SJSA1 (cell line): ENCODE measurements at regions not wholly inside any gene's neighbourhood (a gene's known extent, or its start where the extent isn't known, plus 50 kb on each side); places are given as distances from the start of the nearest gene placed in this dataset.

Experiments used
- DNase-seq, 2 experiments: peaks; one replicate each; pipeline ENCODE4 v3.0.0-alpha.2; 2015 to 2020; ENCODE audit warnings: low spot score in 2 of 2, low read depth in 1 of 2
- H3K27ac ChIP-seq: fragments of 250-450 bp; sonication (Bioruptor Pico); 2 replicates; pipeline ENCODE4 v1.5.1; 2020; ENCODE audit warnings: mild to moderate bottlenecking, moderate library complexity
- H3K27me3 ChIP-seq: fragments of 250-450 bp; sonication (Bioruptor Pico); replicated peaks from 2 replicates; pipeline ENCODE4 v1.5.1; 2020; ENCODE audit warnings: mild to moderate bottlenecking, moderate library complexity
- H3K36me3 ChIP-seq: fragments of 250-450 bp; sonication (Bioruptor Pico); 2 replicates; pipeline ENCODE4 v1.5.1; 2020; ENCODE audit warnings: mild to moderate bottlenecking
- H3K4me1 ChIP-seq: fragments of 250-450 bp; sonication (Bioruptor Pico); replicated peaks from 2 replicates; pipeline ENCODE4 v1.6.1; 2021; ENCODE audit warnings: mild to moderate bottlenecking
- H3K4me3 ChIP-seq: fragments of 250-450 bp; sonication (Bioruptor Pico); 2 replicates; pipeline ENCODE4 v1.5.1; 2020; ENCODE audit warnings: mild to moderate bottlenecking
- H3K9me3 ChIP-seq: fragments of 250-450 bp; sonication (Bioruptor Pico); replicated peaks from 2 replicates; pipeline ENCODE4 v1.5.1; 2020; ENCODE audit warnings: mild to moderate bottlenecking

DNA sequence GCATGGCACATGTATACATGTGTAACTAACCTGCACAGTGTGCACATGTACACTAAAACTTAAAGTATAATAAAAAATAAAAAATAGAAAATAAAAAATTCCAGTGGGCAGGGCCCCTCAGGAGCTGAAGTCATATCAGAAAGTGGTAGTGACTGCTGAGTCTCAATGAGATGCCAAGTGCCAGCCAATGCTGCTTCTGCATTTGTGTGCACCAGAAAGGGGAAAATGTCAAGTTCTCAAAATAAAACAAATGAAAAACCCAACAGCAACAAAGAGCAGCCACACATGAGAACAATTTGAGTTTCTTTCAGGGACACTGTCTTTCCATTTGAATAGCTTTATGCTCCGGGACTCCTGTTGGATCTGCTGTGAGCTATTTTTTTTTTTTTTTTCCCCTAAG, 117.2 kb upstream of the CCDC112 start:
- H3K9me3 ChIP-seq, result no peaks in the 10 kb centered on the region
- no peak overlapping the region for H3K27ac ChIP-seq
- H3K4me3 ChIP-seq, result no peak overlapping the region
- H3K36me3 ChIP-seq, result no peaks in the 10 kb centered on the region
- peaks cover 35% of the 10 kb centered on the region for H3K4me1 ChIP-seq
- no peak for DNase-seq
- H3K27me3 ChIP-seq, result no peaks in the 10 kb centered on the region

DNA sequence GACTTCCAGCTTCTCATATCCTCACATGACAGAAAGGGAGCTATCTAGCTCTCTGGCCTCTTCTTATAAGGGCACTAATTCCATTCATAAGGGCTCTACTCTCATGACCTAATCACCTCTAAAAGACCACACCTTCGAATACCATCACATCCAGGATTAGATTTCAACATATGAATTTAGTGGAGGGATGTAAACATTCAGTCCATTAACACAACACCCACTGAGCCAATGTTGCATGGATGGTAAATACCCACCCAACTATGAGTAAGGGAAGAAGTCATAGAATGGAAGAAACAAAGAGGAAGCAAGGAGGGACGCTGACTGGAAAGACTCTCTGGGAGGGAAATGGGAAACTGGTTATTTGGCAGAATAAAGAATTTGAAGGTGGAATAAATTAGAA, 112.6 kb upstream of the CCDC112 start:
- Histone ChIP-seq H3K27ac (no peak overlapping the region), H3K9me3 (no peaks in the 10 kb centered on the region), H3K4me1 (peaks cover 1% of the 10 kb centered on the region), H3K36me3 (no peaks in the 10 kb centered on the region), H3K4me3 (no peak overlapping the region), H3K27me3 (no peaks in the 10 kb centered on the region)
- no peak for DNase-seq

DNA sequence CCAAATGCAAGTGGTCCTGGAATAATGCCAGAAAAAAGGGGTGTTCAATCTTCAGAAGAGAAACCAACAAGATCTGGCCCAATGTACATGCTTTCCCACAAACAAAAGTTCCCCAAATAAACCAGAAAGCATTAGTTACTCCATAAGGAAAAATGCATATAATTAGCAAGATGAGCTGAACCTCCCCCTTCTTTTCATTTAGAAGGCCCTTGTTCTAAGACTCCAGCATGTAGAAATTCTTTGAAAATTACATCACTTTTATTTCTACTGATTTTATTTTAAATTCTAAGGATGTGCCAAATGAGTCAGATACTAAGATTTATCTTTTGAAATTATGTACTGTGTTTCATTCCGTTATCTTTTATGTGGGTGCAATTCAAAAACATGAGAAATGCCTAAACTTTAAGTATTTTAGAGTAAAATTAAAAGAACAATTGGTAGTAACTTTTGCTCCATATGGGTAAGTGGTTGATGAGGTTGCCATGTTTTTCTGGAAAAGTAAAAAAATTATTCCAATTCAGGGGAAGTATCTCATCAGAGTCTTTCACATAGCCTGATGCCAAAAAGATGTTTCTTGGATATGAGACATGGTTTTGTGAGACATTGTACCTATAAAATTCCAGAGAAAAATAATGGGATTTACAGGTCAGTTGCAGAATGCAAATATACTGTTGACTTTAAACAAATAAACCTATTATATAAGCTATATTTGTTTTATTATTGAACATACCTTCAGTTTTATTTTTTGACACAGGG, 106.5 kb upstream of the CCDC112 start:
- no peak for DNase-seq
- H3K4me3 ChIP-seq, result no peak overlapping the region
- H3K36me3 ChIP-seq, result no peaks in the 10 kb centered on the region
- H3K9me3 ChIP-seq, result no peaks in the 10 kb centered on the region; the same call in 1 of the 2 replicates
- H3K27ac ChIP-seq, result no peak overlapping the region
- H3K4me1 ChIP-seq, result peaks cover 23% of the 10 kb centered on the region
- no peaks in the 10 kb centered on the region for H3K27me3 ChIP-seq

DNA sequence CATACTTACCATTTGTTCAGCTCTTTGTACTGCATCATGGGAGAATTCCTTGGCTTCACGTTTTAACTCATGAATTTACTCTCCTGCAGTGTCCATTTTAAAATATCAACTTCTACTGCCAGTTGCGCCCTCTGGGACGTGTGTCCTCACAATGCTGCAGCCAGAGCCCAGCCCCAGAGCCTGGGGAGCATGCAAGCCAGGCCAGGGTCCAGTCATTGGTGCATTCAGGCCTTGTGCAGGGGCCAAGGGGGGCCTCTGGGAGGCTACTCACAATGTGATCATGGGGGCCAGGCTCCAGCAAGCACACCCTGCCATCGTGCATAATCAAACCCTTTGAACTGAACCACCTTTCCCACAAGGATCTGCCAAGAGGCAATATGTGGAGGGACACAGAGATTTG, 105.6 kb upstream of the CCDC112 start:
- no peaks in the 10 kb centered on the region; the same call in 1 of the 2 replicates for H3K9me3 ChIP-seq
- no peak for DNase-seq
- H3K4me1 ChIP-seq, result peaks cover 26% of the 10 kb centered on the region
- H3K4me3 ChIP-seq, result no peak overlapping the region
- no peaks in the 10 kb centered on the region for H3K36me3 ChIP-seq
- H3K27me3 ChIP-seq, result no peaks in the 10 kb centered on the region
- no peak overlapping the region for H3K27ac ChIP-seq

DNA sequence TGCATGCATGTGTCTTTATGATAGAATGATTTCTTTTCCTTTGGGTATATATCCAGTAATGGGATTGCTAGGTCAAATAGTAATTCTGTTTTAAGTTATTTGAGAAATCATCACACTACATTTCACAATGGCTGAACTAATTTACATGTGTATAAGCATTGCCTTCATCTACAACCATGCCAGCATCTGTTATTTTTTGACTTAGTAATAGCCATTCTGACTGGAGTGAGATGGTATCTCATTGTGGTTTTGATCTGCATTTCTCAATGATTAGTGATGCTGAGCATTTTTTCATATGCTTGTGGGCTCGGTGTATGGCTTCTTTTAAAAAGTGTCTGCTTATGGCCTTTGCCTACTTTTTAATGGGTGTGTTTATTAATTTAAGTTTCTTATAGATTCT, 102.3 kb upstream of the CCDC112 start:
- Histone ChIP-seq H3K9me3 (no peaks in the 10 kb centered on the region; the same call in 1 of the 2 replicates), H3K4me3 (no peak overlapping the region), H3K4me1 (peaks cover 28% of the 10 kb centered on the region), H3K36me3 (no peaks in the 10 kb centered on the region), H3K27ac (no peak overlapping the region), H3K27me3 (no peaks in the 10 kb centered on the region)
- DNase-seq, result peak in 1 of 2 experiments; percentile 57

DNA sequence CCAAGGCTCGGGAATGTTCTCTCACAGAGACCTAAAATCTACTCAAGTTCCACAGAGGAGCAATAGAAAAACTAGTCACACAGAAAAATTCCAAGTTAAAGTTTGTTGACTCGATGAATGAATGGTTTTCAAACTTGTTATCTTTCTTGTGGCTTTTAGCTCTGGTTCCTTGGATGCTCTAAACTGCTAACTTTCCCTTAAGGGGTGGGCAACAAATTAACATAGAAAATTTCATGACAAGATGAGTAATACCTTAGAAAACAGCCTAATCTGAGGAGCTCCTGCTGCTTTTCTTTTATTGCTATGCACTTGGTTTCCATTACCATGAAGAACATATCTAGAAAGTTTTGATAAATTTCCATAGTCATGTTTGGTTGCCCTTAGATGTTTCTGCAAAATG, 100.2 kb upstream of the CCDC112 start:
- H3K4me1 ChIP-seq, result peaks cover 17% of the 10 kb centered on the region
- no peaks in the 10 kb centered on the region for H3K36me3 ChIP-seq
- no peaks in the 10 kb centered on the region for H3K27me3 ChIP-seq
- no peak overlapping the region for H3K4me3 ChIP-seq
- no peaks in the 10 kb centered on the region for H3K9me3 ChIP-seq
- H3K27ac ChIP-seq, result no peak overlapping the region
- DNase-seq, result peak in 1 of 2 experiments; percentile 42

DNA sequence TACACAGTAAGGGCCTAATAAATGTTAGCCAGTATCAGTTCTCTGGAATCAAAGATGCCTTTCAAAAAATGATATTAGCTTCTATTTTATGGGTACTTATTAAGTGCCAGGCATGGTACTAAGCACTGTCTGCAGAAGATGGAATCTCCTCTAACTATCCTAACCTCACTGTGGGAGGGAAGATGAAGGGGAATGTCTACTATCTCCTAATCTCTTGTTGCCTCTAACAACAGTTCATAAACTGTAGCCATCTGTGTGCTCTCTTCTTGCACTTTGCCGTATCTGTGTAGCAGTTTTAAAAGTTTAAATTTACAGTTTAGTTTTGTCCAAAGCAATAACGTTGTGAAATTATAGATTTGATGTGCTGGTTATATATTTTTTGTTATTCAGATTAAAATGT, 99.6 kb upstream of the CCDC112 start:
- no peak overlapping the region for H3K4me3 ChIP-seq
- peaks cover 17% of the 10 kb centered on the region for H3K4me1 ChIP-seq
- H3K36me3 ChIP-seq, result no peaks in the 10 kb centered on the region
- H3K27me3 ChIP-seq, result no peaks in the 10 kb centered on the region
- H3K9me3 ChIP-seq, result no peaks in the 10 kb centered on the region
- DNase-seq, result no peak
- H3K27ac ChIP-seq, result no peak overlapping the region

DNA sequence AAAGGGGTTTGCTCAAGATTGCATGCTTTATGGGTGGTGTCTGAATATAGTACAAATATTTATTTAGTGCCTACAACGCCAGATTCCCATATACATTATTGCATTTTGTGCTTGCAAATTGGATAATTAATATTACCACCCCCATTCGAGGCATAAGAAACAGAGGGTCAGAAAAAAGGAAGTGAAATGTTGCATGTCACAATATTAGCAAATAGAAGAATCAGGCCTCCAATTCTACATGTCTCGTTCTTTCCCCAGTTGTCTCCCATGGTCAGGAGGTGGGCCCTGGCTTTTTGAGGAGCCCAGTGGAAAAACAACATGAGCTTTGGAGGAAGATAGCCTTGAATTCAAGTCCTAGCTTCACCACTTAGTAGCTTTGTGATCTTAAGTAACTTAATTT, 98.1 kb upstream of the CCDC112 start:
- Histone ChIP-seq H3K9me3 (no peaks in the 10 kb centered on the region), H3K27me3 (no peaks in the 10 kb centered on the region), H3K27ac (no peak overlapping the region), H3K36me3 (no peaks in the 10 kb centered on the region), H3K4me1 (peaks cover 17% of the 10 kb centered on the region), H3K4me3 (no peak overlapping the region)
- DNase-seq, result no peak

DNA sequence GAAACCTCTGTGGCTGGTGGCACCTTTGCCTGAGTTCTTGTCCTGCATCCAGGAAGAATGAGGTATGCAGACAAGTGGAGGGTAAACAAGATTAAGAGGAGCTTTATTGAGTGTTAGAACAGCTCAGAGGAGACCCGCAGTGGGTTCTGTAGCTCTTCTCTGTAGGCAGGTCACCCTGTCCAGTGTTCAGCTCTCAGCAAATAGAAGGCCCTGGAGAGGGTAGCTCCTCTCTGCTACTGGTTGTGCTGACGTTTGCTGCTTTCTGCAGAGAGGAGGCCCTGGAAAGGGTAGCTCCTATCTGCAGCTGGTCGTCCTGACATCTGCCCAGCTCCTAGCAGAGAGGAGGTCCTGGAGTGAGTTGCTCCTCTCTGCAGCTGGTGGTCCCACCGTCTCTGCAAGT, 96.8 kb upstream of the CCDC112 start:
- DNase-seq, result no peak

DNA sequence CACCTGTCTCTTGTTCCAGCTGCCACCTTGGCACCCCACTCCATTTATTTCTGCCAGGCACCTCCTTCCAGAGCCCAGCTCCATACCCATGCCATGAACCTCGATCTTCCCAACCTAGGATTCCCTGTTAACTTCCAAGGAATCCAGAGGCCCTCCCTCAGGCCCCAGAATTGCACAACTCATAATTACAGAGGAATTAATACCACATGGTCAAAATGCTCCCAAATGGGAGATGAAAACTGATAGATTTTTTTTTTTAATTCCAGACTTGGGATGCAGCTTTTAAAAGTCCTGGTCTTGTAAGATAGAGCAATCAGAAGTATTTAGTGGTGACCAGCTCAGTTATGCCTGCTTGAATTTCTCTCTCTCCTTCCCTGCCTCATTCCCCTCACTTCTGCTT, 96.2 kb upstream of the CCDC112 start:
- H3K36me3 ChIP-seq, result no peaks in the 10 kb centered on the region
- H3K27ac ChIP-seq, result no peak overlapping the region
- H3K27me3 ChIP-seq, result no peaks in the 10 kb centered on the region
- no peak for DNase-seq
- no peak overlapping the region for H3K4me3 ChIP-seq
- 0 out of 2 replicates have a peak, but pooled peaks cover 5% of the 10 kb centered on the region for H3K4me1 ChIP-seq
- no peaks in the 10 kb centered on the region for H3K9me3 ChIP-seq

More for the DNA sequence above, 96.8 kb upstream of the CCDC112 start:
- Histone ChIP-seq H3K27me3 (no peaks in the 10 kb centered on the region), H3K4me3 (no peak overlapping the region), H3K27ac (no peak overlapping the region), H3K4me1 (peaks cover 7% of the 10 kb centered on the region), H3K9me3 (no peaks in the 10 kb centered on the region), H3K36me3 (no peaks in the 10 kb centered on the region)

DNA sequence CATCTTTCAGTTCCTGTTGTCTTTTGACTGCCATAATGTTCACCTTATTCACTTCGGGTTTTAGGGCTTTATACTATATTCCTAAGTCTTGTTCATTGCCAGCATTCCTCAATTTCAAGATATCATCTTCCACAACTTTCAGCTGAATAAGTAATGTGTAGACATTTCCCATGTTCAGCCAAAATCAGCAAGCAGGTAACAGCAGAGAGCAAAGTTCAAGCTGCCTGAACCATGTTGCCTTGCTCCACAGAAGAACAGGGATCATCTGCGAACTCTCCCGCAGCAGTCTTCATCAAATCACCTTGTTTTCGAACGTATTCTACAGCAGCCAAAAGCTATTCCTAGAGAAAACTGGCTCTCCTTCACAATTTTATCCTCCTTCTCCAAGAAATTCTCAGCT, 95.3 kb upstream of the CCDC112 start:
- Histone ChIP-seq H3K27me3 (no peaks in the 10 kb centered on the region), H3K9me3 (no peaks in the 10 kb centered on the region), H3K36me3 (no peaks in the 10 kb centered on the region), H3K4me1 (no peaks in the 10 kb centered on the region), H3K4me3 (no peak overlapping the region), H3K27ac (no peak overlapping the region)
- no peak for DNase-seq

DNA sequence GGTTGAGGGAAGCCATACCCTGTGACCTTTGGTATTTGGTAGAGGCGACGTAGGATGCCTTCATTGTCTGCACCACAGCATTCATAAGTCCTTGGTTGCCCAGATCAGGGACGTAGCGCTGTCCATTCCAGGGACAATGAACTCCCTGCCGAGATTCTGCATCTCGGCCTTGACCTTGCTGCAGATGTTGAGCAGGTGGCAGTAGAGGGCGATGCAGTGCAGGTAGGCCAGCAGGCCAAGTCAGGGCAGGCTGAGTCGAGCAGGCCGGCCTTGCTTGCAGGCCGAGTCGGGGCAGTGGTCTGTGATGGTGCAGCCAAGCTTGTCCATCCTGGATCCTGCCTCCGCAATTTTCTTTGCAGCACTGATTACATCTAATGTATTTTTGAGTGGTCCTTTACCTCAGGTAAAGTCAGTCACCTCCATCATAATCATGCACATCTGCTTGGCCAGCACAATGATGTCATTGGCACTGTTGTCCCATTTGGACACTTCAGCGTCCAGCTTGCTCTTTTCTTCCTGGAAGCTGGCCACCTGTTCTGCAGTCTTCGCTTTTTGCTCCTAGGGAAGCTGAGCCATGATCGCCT, 93.4 kb upstream of the CCDC112 start:
- Histone ChIP-seq H3K36me3 (no peaks in the 10 kb centered on the region), H3K4me3 (no peak overlapping the region), H3K27me3 (no peaks in the 10 kb centered on the region), H3K27ac (no peak overlapping the region), H3K9me3 (no peaks in the 10 kb centered on the region; the same call in 1 of the 2 replicates), H3K4me1 (no peaks in the 10 kb centered on the region)
- DNase-seq, result no peak

DNA sequence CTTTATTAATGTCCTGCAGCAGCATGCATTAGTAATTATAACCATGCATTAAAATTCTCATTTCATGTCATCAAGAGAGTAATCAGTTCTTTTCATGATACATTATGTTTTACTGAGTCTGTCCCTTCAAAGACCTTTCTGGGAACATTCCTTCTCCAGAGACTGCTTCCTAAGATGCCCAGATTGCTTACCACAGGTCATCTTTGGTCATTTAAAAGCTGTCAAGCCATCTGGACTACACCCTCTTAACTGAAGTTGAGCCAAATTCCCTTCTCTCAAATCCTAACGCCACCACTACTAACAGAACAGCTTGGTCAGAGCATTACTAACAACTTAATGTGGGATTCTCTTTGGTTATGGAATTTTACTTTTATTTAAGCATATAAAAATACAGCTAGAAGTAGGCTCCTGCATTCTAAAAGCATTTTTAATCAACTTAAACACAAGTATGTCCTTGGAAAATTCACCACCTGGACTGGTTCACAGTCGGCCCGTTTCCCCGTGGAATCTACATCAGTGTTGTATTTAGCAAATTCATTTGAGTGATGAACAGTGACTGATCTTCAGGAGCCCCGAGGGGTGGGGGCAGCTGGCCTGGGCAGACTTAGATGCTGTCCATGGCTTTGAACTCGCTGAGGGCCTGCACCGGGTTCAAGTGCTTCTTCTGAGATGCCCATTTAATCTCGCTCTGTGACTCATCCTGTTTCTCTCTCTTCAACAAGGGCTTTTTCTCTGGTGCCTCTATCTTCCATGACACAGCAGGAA, 92.8 kb upstream of the CCDC112 start:
- H3K27me3 ChIP-seq, result no peaks in the 10 kb centered on the region
- no peak overlapping the region for H3K4me3 ChIP-seq
- H3K27ac ChIP-seq, result no peak overlapping the region
- H3K36me3 ChIP-seq, result no peaks in the 10 kb centered on the region
- no peaks in the 10 kb centered on the region; the same call in 1 of the 2 replicates for H3K9me3 ChIP-seq
- DNase-seq, result no peak
- no peaks in the 10 kb centered on the region; the same call in 1 of the 2 replicates for H3K4me1 ChIP-seq

DNA sequence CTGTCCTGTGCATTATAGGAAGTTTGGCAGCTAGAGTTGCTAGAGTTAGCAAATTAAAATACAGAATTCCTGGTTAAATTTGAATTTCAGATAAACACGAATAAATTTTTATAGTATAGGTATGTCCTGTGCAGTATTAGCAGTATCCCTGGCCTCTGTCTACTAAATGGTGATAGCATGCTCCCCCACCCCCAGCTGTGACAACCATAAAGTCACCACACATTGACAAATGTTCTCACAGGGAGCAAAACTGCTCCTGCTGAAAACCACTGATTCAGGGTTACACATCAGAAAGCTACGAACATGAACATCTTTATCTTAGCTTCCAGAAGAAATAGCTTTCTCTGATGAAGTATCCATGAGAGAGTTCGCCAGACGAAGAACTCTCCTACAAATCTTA, 91.8 kb upstream of the CCDC112 start:
- no peak overlapping the region for H3K4me3 ChIP-seq
- no peak overlapping the region for H3K27ac ChIP-seq
- H3K27me3 ChIP-seq, result no peaks in the 10 kb centered on the region
- DNase-seq, result no peak
- no peaks in the 10 kb centered on the region for H3K36me3 ChIP-seq
- no peaks in the 10 kb centered on the region; the same call in 1 of the 2 replicates for H3K9me3 ChIP-seq
- no peaks in the 10 kb centered on the region; the same call in 1 of the 2 replicates for H3K4me1 ChIP-seq
